ENCODE measurements at regions not wholly inside any gene's neighbourhood (a gene's known extent, or its start where the extent isn't known, plus 50 kb on each side); places are given as distances from the start of the nearest gene placed in this dataset.
"Not testable (repeated sequence)": the region's sequence is repeated elsewhere in the genome, so short reads cannot be mapped to it uniquely, and the experiment has no call there.

GRCh38 chr7:124322561-124322960, 289.7 kb upstream of the TMEM229A start:
- no peak for DNase-seq

- DNase-seq = no peak
Observed at GRCh38 chr7:124318721-124319450, 286.0 kb upstream of the TMEM229A start.

GRCh38 chr7:124310934-124311390, 278.1 kb upstream of the TMEM229A start:
- DNase-seq = no peak

GRCh38 chr7:124308384-124308783, 275.5 kb upstream of the TMEM229A start:
- DNase-seq = no peak

- no peak for DNase-seq
Observed at GRCh38 chr7:124295289-124295688, 262.4 kb upstream of the TMEM229A start.

GRCh38 chr7:124284937-124285336, 252.1 kb upstream of the TMEM229A start:
- no peak for DNase-seq

GRCh38 chr7:124276005-124276622, 243.2 kb upstream of the TMEM229A start:
- no peak for DNase-seq

- peak; percentile 57 for DNase-seq
Observed at GRCh38 chr7:124275411-124275810, 242.5 kb upstream of the TMEM229A start.

GRCh38 chr7:124269774-124270173, 236.9 kb upstream of the TMEM229A start:
- no peak for DNase-seq

GRCh38 chr7:124267154-124267553, 234.3 kb upstream of the TMEM229A start:
- DNase-seq = no peak

- no peak for DNase-seq
Observed at GRCh38 chr7:124263232-124263827, 230.5 kb upstream of the TMEM229A start.

GRCh38 chr7:124261710-124262109, 228.8 kb upstream of the TMEM229A start:
- DNase-seq = no peak

GRCh38 chr7:124257638-124258308, 224.9 kb upstream of the TMEM229A start:
- no peak for DNase-seq

- no peak for DNase-seq
Observed at GRCh38 chr7:124255041-124255655, 222.3 kb upstream of the TMEM229A start.

- DNase-seq = no peak
Observed at GRCh38 chr7:124254396-124254795, 221.5 kb upstream of the TMEM229A start.

GRCh38 chr7:124251636-124252035, 218.8 kb upstream of the TMEM229A start:
- no peak for DNase-seq

GRCh38 chr7:124250297-124251034, 217.6 kb upstream of the TMEM229A start:
- DNase-seq = no peak

GRCh38 chr7:124247691-124248090, 214.8 kb upstream of the TMEM229A start:
- DNase-seq = no peak

GRCh38 chr7:124246262-124246863, 213.5 kb upstream of the TMEM229A start:
- DNase-seq = no peak

- not testable (repeated sequence) for DNase-seq
Observed at GRCh38 chr7:124244469-124244868, 211.6 kb upstream of the TMEM229A start.

GRCh38 chr7:124219681-124220080, 186.8 kb upstream of the TMEM229A start:
- no peak for DNase-seq

GRCh38 chr7:124208642-124209041, 175.8 kb upstream of the TMEM229A start:
- DNase-seq = no peak
